CD4-positive, alpha-beta T cell (primary cell): ENCODE measurements at regions not wholly inside any gene's neighbourhood (a gene's known extent, or its start where the extent isn't known, plus 50 kb on each side); places are given as distances from the start of the nearest gene placed in this dataset.
"Not testable (repeated sequence)": the region's sequence is repeated elsewhere in the genome, so short reads cannot be mapped to it uniquely, and the experiment has no call there.

Source experiments
- ATAC-seq: fragments of 200-7000 bp; cut with Tn5 transposase; one replicate; pipeline ENCODE4 v1.10.0; 2022; ENCODE audit warnings: mild to moderate bottlenecking; ENCODE audit not compliant: poor library complexity
- CTCF ChIA-PET: fragments of 350-600 bp; sonication (Branson Sonifier 250); formaldehyde crosslinking; loops from one replicate; lab custom pipeline; 2021; ENCODE audit warnings: antibody characterized with exemption, inconsistent platforms; lab: Charles Lee
- POLR2A ChIA-PET: fragments of 350-600 bp; sonication (Branson Sonifier 250); formaldehyde crosslinking; loops from one replicate; lab custom pipeline; 2021; ENCODE audit warnings: antibody characterized with exemption, inconsistent platforms; lab: Charles Lee
- DNase-seq, 14 experiments: peaks; one replicate each; pipeline ENCODE4 v3.0.0-alpha.2; 2013 to 2020; ENCODE audit warnings: mixed read lengths in 2 of 14
- H3K27ac ChIP-seq, 2 donors: one replicate each; pipeline versions ENCODE4 v1.5.1 to v1.7.0; 2013; ENCODE audit warnings: low read length in 2 of 2, low read depth in 1 of 2, mild to moderate bottlenecking in 1 of 2
- H3K27me3 ChIP-seq, 2 experiments: 1 replicate in 1 of 2; 2 replicates in 1 of 2; pipeline versions ENCODE4 v1.6.1 to v1.7.0; 2013; ENCODE audit warnings: low read length in 2 of 2, control low read depth in 1 of 2, mild to moderate bottlenecking in 1 of 2, moderate library complexity in 1 of 2; ENCODE audit not compliant: insufficient read depth in 2 of 2, control insufficient read depth in 1 of 2
- H3K36me3 ChIP-seq: one replicate; pipeline ENCODE4 v1.6.1; 2013; ENCODE audit warnings: low read length, control low read depth; ENCODE audit not compliant: insufficient read depth
- H3K4me1 ChIP-seq: one replicate; pipeline ENCODE4 v1.6.1; 2013; ENCODE audit warnings: low read length, control low read depth; ENCODE audit not compliant: insufficient read depth
- H3K4me3 ChIP-seq: one replicate; pipeline ENCODE4 v1.5.1; 2013; ENCODE audit warnings: mild to moderate bottlenecking, low read length, moderate library complexity
- H3K9me3 ChIP-seq, 2 experiments: 1 replicate in 1 of 2; 2 replicates in 1 of 2; pipeline versions ENCODE4 v1.6.1 to v1.7.0; 2013; ENCODE audit warnings: low read length in 2 of 2, mild to moderate bottlenecking in 2 of 2, control low read depth in 1 of 2, moderate library complexity in 1 of 2; ENCODE audit not compliant: control insufficient read depth in 1 of 2, insufficient read depth in 1 of 2
- H3K27ac Mint-ChIP-seq: one replicate; pipeline ENCODE4 v1.8.0; 2020; ENCODE audit warnings: mixed read lengths
- H3K27me3 Mint-ChIP-seq: one replicate; pipeline ENCODE4 v1.8.0; 2021; ENCODE audit warnings: mixed read lengths
- H3K36me3 Mint-ChIP-seq: one replicate; pipeline ENCODE4 v1.8.0; 2021; ENCODE audit warnings: low read depth, mixed read lengths
- H3K4me1 Mint-ChIP-seq: one replicate; pipeline ENCODE4 v1.8.0; 2021; ENCODE audit warnings: low read depth, mixed read lengths
- H3K4me3 Mint-ChIP-seq: one replicate; pipeline ENCODE4 v1.8.0; 2020; ENCODE audit warnings: mild to moderate bottlenecking, mixed read lengths
- H3K9me3 Mint-ChIP-seq: one replicate; pipeline ENCODE4 v1.8.0; 2020; ENCODE audit warnings: mixed read lengths
- intact Hi-C, 2 experiments: fragments of 100-400 bp; cut with DNase I in 1 of 2; cut with micrococcal nuclease in 1 of 2; formaldehyde crosslinking; loops; one replicate each; pipeline versions ENCODE4 v1.15.1 to v1.9.0; 2023 to 2025; cut with DNase I, micrococcal nuclease
- TF ChIP-seq, protein P1 (sequence below): fragments of 200-600 bp; IDR thresholded peaks from one replicate; pipeline ENCODE4 v1.8.0; 2022; ENCODE audit warnings: antibody characterized with exemption, mild to moderate bottlenecking

- no peaks in the 10 kb centered on the region for H3K4me1 ChIP-seq
- ChIA-PET CTCF (interaction anchor here (0.7 to 1.0 kb wide), 2 partner anchors 71 to 174 kb away, joined by 3 to 4 read pairs; no protein-coding TSS in a partner anchor), POLR2A (no interaction called here)
- ATAC-seq (no peak), DNase-seq (no peak)
- H3K36me3 ChIP-seq = peaks cover 27% of the 10 kb centered on the region
- H3K36me3 Mint-ChIP-seq = peaks cover 68% of the 10 kb centered on the region
- intact Hi-C loops = no loop called here
- TF ChIP-seq, protein P1, sequence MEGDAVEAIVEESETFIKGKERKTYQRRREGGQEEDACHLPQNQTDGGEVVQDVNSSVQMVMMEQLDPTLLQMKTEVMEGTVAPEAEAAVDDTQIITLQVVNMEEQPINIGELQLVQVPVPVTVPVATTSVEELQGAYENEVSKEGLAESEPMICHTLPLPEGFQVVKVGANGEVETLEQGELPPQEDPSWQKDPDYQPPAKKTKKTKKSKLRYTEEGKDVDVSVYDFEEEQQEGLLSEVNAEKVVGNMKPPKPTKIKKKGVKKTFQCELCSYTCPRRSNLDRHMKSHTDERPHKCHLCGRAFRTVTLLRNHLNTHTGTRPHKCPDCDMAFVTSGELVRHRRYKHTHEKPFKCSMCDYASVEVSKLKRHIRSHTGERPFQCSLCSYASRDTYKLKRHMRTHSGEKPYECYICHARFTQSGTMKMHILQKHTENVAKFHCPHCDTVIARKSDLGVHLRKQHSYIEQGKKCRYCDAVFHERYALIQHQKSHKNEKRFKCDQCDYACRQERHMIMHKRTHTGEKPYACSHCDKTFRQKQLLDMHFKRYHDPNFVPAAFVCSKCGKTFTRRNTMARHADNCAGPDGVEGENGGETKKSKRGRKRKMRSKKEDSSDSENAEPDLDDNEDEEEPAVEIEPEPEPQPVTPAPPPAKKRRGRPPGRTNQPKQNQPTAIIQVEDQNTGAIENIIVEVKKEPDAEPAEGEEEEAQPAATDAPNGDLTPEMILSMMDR = no peak
- no peaks in the 10 kb centered on the region for H3K27me3 ChIP-seq
- H3K27ac ChIP-seq = no peak overlapping the region
- no peaks in the 10 kb centered on the region for H3K27me3 Mint-ChIP-seq
- no peaks in the 10 kb centered on the region for H3K9me3 Mint-ChIP-seq
- H3K4me3 Mint-ChIP-seq = no peak overlapping the region
- no peak overlapping the region for H3K27ac Mint-ChIP-seq
- no peaks in the 10 kb centered on the region for H3K9me3 ChIP-seq
- no peak overlapping the region for H3K4me3 ChIP-seq
- peaks cover 26% of the 10 kb centered on the region for H3K4me1 Mint-ChIP-seq
These were observed 74.4 kb downstream of the SEPTIN7 start for GRCh38 chr7:35875292-35875691.

DNA sequence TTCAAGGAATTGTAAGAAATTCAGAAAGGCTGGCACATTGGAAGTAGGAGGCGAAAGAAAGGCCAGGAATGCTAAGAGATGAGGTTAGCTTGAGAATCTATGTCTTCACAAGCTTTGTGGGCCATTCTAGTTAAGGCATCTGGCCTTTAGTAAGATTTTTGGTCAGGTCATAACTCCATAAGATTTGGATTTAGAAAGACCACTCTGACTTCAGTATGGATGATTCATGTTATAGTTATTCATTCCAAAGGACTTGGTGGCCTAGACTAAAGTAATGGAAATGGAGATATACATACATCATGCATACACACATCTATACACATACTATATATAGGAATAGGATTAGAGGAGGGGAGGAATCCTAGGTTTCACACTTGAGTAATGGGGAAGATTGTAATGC lies 77.5 kb downstream of the SEPTIN7 start:
- Mint-ChIP-seq H3K4me3 (no peak overlapping the region), H3K4me1 (peaks cover 10% of the 10 kb centered on the region), H3K27me3 (no peaks in the 10 kb centered on the region), H3K36me3 (peaks cover 77% of the 10 kb centered on the region), H3K27ac (peak overlapping the region; percentile 1), H3K9me3 (no peaks in the 10 kb centered on the region)
- TF ChIP-seq, protein P1 = no peak
- Histone ChIP-seq H3K9me3 (no peaks in the 10 kb centered on the region), H3K27me3 (no peaks in the 10 kb centered on the region), H3K27ac (no peak overlapping the region), H3K4me1 (no peaks in the 10 kb centered on the region), H3K4me3 (no peak overlapping the region), H3K36me3 (peaks cover 38% of the 10 kb centered on the region)
- ChIA-PET POLR2A (interaction anchor here (1.5 kb wide), 1 partner anchor 78 kb away, joined by 3 read pairs; the partner anchor contains the start of gene SEPTIN7), CTCF (no interaction called here)
- ATAC-seq (no peak), DNase-seq (no peak)
- intact Hi-C loops = no loop called here

- H3K27me3 ChIP-seq, ATAC-seq, H3K4me3 Mint-ChIP-seq, DNase-seq, H3K9me3 ChIP-seq, H3K27me3 Mint-ChIP-seq, H3K4me3 ChIP-seq, H3K9me3 Mint-ChIP-seq, CTCF ChIA-PET, H3K4me1 ChIP-seq, H3K27ac ChIP-seq: not testable (repeated sequence)
- POLR2A ChIA-PET = interaction anchor here (0.6 kb wide), 1 partner anchor 87 kb away, joined by 3 read pairs; the partner anchor contains the start of gene SEPTIN7
- intact Hi-C loops = loop anchor here in 1 of 2 experiments (5.0 kb wide), 1 partner anchor 80 kb away; no protein-coding TSS in a partner anchor
- peak overlapping the region; percentile 9 for H3K27ac Mint-ChIP-seq
- peaks cover 28% of the 10 kb centered on the region for H3K4me1 Mint-ChIP-seq
- peaks cover 85% of the 10 kb centered on the region for H3K36me3 Mint-ChIP-seq
- H3K36me3 ChIP-seq = peaks cover 46% of the 10 kb centered on the region
These were observed 86.6 kb downstream of the SEPTIN7 start for GRCh38 chr7:35887430-35887829.

DNA sequence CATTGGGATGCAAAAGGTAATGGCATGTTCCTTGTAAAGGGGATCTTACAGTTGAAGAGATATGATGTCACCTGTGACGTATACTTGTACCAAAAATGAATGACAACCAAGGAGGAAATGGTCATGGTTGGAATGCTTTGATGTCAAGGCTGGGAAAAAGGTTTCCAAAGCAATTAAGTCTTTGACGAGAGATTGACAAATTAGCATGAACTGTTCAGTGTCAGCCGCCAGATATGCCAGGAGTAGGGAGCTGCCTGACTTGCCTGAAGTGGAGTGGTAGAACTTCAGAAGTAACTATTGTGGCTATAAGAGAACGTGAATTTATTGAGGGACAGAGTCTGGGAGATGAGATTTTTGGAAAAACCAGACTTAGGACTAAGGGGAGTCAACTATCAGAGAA lies 88.1 kb downstream of the SEPTIN7 start:
- H3K27ac Mint-ChIP-seq = peak overlapping the region; percentile 49
- Histone ChIP-seq H3K36me3 (peaks cover 34% of the 10 kb centered on the region), H3K9me3 (no peaks in the 10 kb centered on the region), H3K27me3 (no peaks in the 10 kb centered on the region), H3K4me1 (no peaks in the 10 kb centered on the region), H3K4me3 (no peak overlapping the region), H3K27ac (no peak overlapping the region)
- H3K9me3 Mint-ChIP-seq = no peaks in the 10 kb centered on the region
- no peak for DNase-seq
- ChIA-PET POLR2A (interaction anchor here (2.0 kb wide), 1 partner anchor 88 kb away, joined by 7 read pairs; the partner anchor contains the start of gene SEPTIN7), CTCF (no interaction called here)
- no peaks in the 10 kb centered on the region for H3K27me3 Mint-ChIP-seq
- H3K4me1 Mint-ChIP-seq = peaks cover 37% of the 10 kb centered on the region
- no peak for ATAC-seq
- intact Hi-C loops = loop anchor here in 1 of 2 experiments (5.0 kb wide), 1 partner anchor 82 kb away; no protein-coding TSS in a partner anchor
- H3K36me3 Mint-ChIP-seq = peaks cover 79% of the 10 kb centered on the region
- TF ChIP-seq, protein P1 = no peak
- no peak overlapping the region for H3K4me3 Mint-ChIP-seq
